B cell (primary cell): ENCODE measurements at regions not wholly inside any gene's neighbourhood (a gene's known extent, or its start where the extent isn't known, plus 50 kb on each side); places are given as distances from the start of the nearest gene placed in this dataset.

ENCODE experiments used
- ATAC-seq: fragments of 200-7000 bp; cut with Tn5 transposase; one replicate; pipeline ENCODE4 v1.10.0; 2021; ENCODE audit warnings: low read depth, mild to moderate bottlenecking, moderate number of reproducible peaks, moderate library complexity
- CTCF ChIA-PET: fragments of 350-600 bp; sonication (Branson Sonifier 250); formaldehyde crosslinking; loops from one replicate; lab custom pipeline; 2021; ENCODE audit warnings: antibody characterized with exemption, inconsistent platforms; lab: Charles Lee
- POLR2A ChIA-PET: fragments of 350-600 bp; sonication (Branson Sonifier 250); formaldehyde crosslinking; loops from one replicate; lab custom pipeline; 2021; ENCODE audit warnings: antibody characterized with exemption; lab: Charles Lee
- DNase-seq: peaks from one replicate; pipeline ENCODE4 v3.0.0; 2013
- H2AFZ ChIP-seq: 2 replicates; pipeline ENCODE4 v1.6.1; 2012; ENCODE audit warnings: mild to moderate bottlenecking, low read depth, low read length; ENCODE audit not compliant: insufficient read depth, poor library complexity, severe bottlenecking
- H3K27ac ChIP-seq, 2 donors: 1 replicate in 1 of 2; 2 replicates in 1 of 2; pipeline ENCODE4 v1.5.1; 2012 to 2013; ENCODE audit warnings: low read length in 2 of 2, mild to moderate bottlenecking in 2 of 2, moderate library complexity in 1 of 2
- H3K27me3 ChIP-seq, 4 experiments: fragments of 200-600 bp in 1 of 4; sonication (generic) in 1 of 4; replicated peaks in 1 of 4; 1 replicate in 2 of 4; 2 replicates in 2 of 4; pipeline versions ENCODE4 v1.6.1 to v1.7.0; 2013 to 2016; ENCODE audit warnings: low read length in 3 of 4, mild to moderate bottlenecking in 2 of 4, mixed read lengths in 1 of 4, moderate library complexity in 1 of 4; ENCODE audit not compliant: insufficient read depth in 4 of 4, control insufficient read depth in 3 of 4; ENCODE audit errors: control extremely low read depth in 1 of 4
- H3K36me3 ChIP-seq, 2 experiments: replicated peaks in 1 of 2; 1 replicate in 1 of 2; 2 replicates in 1 of 2; pipeline versions ENCODE4 v1.6.1 to v1.7.1; 2013; ENCODE audit warnings: low read length in 1 of 2; ENCODE audit not compliant: insufficient read depth in 2 of 2, control insufficient read depth in 1 of 2; ENCODE audit errors: control extremely low read depth in 1 of 2, extremely low read depth in 1 of 2
- H3K4me1 ChIP-seq, 2 donors: fragments of 200-600 bp in 1 of 2; sonication (generic) in 1 of 2; 1 replicate in 1 of 2; 2 replicates in 1 of 2; pipeline versions ENCODE4 v1.5.1 to v1.6.1; 2013 to 2017; ENCODE audit warnings: low read length in 2 of 2; ENCODE audit not compliant: control insufficient read depth in 2 of 2, insufficient read depth in 2 of 2
- H3K4me2 ChIP-seq: replicated peaks from 2 replicates; pipeline ENCODE3; 2012; ENCODE audit warnings: mild to moderate bottlenecking, low read depth, low read length; ENCODE audit not compliant: poor library complexity, severe bottlenecking
- H3K4me3 ChIP-seq, 5 experiments: fragments of 200-600 bp in 1 of 5; sonication (generic) in 1 of 5; 1 replicate in 3 of 5; 2 replicates in 2 of 5; pipeline versions ENCODE4 v1.5.1 to v1.7.0; 2011 to 2016; ENCODE audit warnings: low read length in 4 of 5, mild to moderate bottlenecking in 4 of 5, low read depth in 2 of 5, control low read depth in 1 of 5, moderate library complexity in 1 of 5; ENCODE audit not compliant: insufficient read depth in 1 of 5; ENCODE audit errors: control extremely low read depth in 1 of 5, extremely low read depth in 1 of 5
- H3K79me2 ChIP-seq: fragments of 200-600 bp; sonication (generic); one replicate; pipeline ENCODE4 v1.6.0; 2016; ENCODE audit warnings: low read length; ENCODE audit not compliant: control insufficient read depth, insufficient read depth
- H3K9ac ChIP-seq: fragments of 200-600 bp; sonication (generic); 2 replicates; pipeline ENCODE4 v1.6.1; 2017; ENCODE audit warnings: mild to moderate bottlenecking, low read length, moderate library complexity
- H3K9me3 ChIP-seq, 3 donors: one replicate each; pipeline versions ENCODE4 v1.6.1 to v1.7.1; 2013; ENCODE audit warnings: low read length in 2 of 3; ENCODE audit not compliant: control insufficient read depth in 2 of 3, insufficient read depth in 1 of 3; ENCODE audit errors: control extremely low read depth in 1 of 3
- H4K20me1 ChIP-seq: 2 replicates; pipeline ENCODE4 v1.6.0; 2012; ENCODE audit warnings: mild to moderate bottlenecking, low read length; ENCODE audit not compliant: insufficient read depth, control insufficient read depth, poor library complexity, severe bottlenecking
- H3K27ac Mint-ChIP-seq: one replicate; pipeline ENCODE4 v1.8.0; 2021; ENCODE audit warnings: mixed read lengths
- H3K27me3 Mint-ChIP-seq: one replicate; pipeline ENCODE4 v1.8.0; 2021; ENCODE audit warnings: mixed read lengths
- H3K4me1 Mint-ChIP-seq: one replicate; pipeline ENCODE4 v1.8.0; 2021; ENCODE audit warnings: mixed read lengths
- H3K4me3 Mint-ChIP-seq: one replicate; pipeline ENCODE4 v1.8.0; 2021; ENCODE audit warnings: mixed read lengths
- H3K9me3 Mint-ChIP-seq: one replicate; pipeline ENCODE4 v1.8.0; 2022; ENCODE audit warnings: mixed read lengths; ENCODE audit not compliant: insufficient read depth
- EZH2 ChIP-seq: IDR thresholded peaks from 2 replicates; pipeline ENCODE4 v1.6.1; 2012; ENCODE audit warnings: borderline replicate concordance, low read depth, mild to moderate bottlenecking, moderate library complexity, low read length; ENCODE audit not compliant: insufficient read depth, poor library complexity, severe bottlenecking
- WGBS: methylation state at CpG from one replicate; pipeline ENCODE4 v1.1.5; 2013; ENCODE audit warnings: missing lambda C conversion rate; ENCODE audit not compliant: insufficient coverage; 5-methylcytosine and 5-hydroxymethylcytosine counted together
- intact Hi-C: fragments of 100-400 bp; cut with micrococcal nuclease; formaldehyde crosslinking; loops from one replicate; pipeline ENCODE4 v1.10.0; 2022
- TF ChIP-seq, protein P1 (sequence below): fragments of 200-600 bp; IDR thresholded peaks from one replicate; pipeline ENCODE4 v1.8.0; 2022; ENCODE audit warnings: antibody characterized with exemption, mild to moderate bottlenecking

DNA sequence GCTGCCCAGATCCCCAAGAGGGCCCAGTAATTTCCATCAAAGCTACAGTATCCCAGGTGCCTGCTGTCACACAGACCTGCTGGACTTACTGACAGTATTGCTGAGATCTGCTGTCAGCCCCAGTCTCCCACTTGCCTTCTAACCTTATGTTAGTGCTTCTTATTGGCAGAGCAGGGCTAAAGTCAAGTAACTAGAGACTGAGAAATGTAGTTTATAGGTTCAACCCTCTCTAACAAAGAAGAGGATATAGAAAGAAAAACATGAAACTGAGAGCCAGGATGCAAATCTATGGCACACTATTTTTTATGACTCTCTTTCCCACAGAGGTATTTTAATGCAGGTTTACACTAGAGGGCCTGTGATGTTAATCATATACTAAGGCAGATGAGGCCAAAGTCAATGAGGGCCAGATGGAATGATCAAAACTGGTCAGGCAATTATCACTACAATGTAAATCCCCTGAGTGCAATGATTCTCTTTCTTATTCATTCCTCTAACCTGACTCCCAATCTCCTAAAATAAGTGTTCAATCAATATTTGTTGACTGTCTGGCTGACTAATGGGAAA, 781.9 kb downstream of the VRK1 start:
- POLR2A ChIA-PET = no interaction called here

DNA sequence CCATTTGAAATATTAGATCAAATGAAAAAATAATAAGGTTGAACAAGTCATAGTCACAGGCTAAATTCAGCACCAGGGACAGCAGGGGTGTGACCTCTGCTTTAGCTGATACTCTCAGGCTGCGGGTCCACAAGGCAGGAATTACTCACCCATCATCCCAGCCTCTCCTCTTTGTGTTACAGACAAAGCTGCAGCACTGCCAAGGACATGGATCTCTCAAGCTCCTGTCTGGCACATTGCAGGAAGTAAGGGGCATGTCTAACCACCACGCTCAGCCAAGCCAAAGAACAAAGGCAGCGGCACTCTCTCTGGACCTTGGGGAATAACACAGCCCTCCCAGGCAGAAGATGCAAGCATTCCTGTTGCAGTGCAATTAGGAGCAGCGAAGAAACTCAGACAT, 783.8 kb downstream of the VRK1 start:
- H2AFZ ChIP-seq = no peak overlapping the region
- no peak for TF ChIP-seq EZH2
- TF ChIP-seq, protein P1, sequence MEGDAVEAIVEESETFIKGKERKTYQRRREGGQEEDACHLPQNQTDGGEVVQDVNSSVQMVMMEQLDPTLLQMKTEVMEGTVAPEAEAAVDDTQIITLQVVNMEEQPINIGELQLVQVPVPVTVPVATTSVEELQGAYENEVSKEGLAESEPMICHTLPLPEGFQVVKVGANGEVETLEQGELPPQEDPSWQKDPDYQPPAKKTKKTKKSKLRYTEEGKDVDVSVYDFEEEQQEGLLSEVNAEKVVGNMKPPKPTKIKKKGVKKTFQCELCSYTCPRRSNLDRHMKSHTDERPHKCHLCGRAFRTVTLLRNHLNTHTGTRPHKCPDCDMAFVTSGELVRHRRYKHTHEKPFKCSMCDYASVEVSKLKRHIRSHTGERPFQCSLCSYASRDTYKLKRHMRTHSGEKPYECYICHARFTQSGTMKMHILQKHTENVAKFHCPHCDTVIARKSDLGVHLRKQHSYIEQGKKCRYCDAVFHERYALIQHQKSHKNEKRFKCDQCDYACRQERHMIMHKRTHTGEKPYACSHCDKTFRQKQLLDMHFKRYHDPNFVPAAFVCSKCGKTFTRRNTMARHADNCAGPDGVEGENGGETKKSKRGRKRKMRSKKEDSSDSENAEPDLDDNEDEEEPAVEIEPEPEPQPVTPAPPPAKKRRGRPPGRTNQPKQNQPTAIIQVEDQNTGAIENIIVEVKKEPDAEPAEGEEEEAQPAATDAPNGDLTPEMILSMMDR = no peak
- ATAC-seq = no peak

More for the DNA sequence above, 781.9 kb downstream of the VRK1 start:
- peaks cover 4% of the 10 kb centered on the region for H3K9me3 Mint-ChIP-seq
- H3K27ac ChIP-seq = no peak overlapping the region
- CTCF ChIA-PET = no interaction called here
- H3K4me1 ChIP-seq = no peaks in the 10 kb centered on the region
- H3K79me2 ChIP-seq = no peaks in the 10 kb centered on the region
- ATAC-seq (no peak), DNase-seq (no peak)
- H3K4me3 ChIP-seq = no peak overlapping the region
- no peaks in the 10 kb centered on the region for H3K27me3 ChIP-seq
- no peak overlapping the region for H3K4me3 Mint-ChIP-seq
- no peaks in the 10 kb centered on the region for H3K4me1 Mint-ChIP-seq
- no peaks in the 10 kb centered on the region for H4K20me1 ChIP-seq
- peaks cover 0 to 4% (median 0%) of the 10 kb centered on the region in 3 donors for H3K9me3 ChIP-seq
- H2AFZ ChIP-seq = no peak overlapping the region
- no peaks in the 10 kb centered on the region for H3K27me3 Mint-ChIP-seq
- intact Hi-C loops = no loop called here
- no peak overlapping the region for H3K9ac ChIP-seq
- no peak overlapping the region for H3K27ac Mint-ChIP-seq
- H3K4me2 ChIP-seq = no peak overlapping the region
- H3K36me3 ChIP-seq = no peaks in the 10 kb centered on the region
- TF ChIP-seq EZH2 = no peak
- TF ChIP-seq, protein P1 = no peak

More for the DNA sequence above, 783.8 kb downstream of the VRK1 start:
- H3K4me1 Mint-ChIP-seq = no peaks in the 10 kb centered on the region
- H3K4me3 ChIP-seq = no peak overlapping the region
- H3K36me3 ChIP-seq = no peaks in the 10 kb centered on the region
- H3K4me3 Mint-ChIP-seq = no peak overlapping the region
- no peaks in the 10 kb centered on the region for H3K27me3 Mint-ChIP-seq
- intact Hi-C loops = no loop called here
- H3K9me3 Mint-ChIP-seq = no peaks in the 10 kb centered on the region
- 75% methylated on average over 4 of the region's 4 CpGs for WGBS
- no peak for DNase-seq
- H3K27ac ChIP-seq = no peak overlapping the region
- H3K9me3 ChIP-seq = peaks cover 0 to 4% (median 0%) of the 10 kb centered on the region in 3 donors
- H3K27ac Mint-ChIP-seq = no peak overlapping the region
- H4K20me1 ChIP-seq = no peaks in the 10 kb centered on the region
- no peak overlapping the region for H3K9ac ChIP-seq
- CTCF ChIA-PET = no interaction called here
- no peaks in the 10 kb centered on the region for H3K79me2 ChIP-seq
- H3K4me2 ChIP-seq = no peak overlapping the region
- POLR2A ChIA-PET = no interaction called here
- H3K27me3 ChIP-seq = no peaks in the 10 kb centered on the region
- H3K4me1 ChIP-seq = no peaks in the 10 kb centered on the region
